HCT116 (cell line): ENCODE measurements at regions not wholly inside any gene's neighbourhood (a gene's known extent, or its start where the extent isn't known, plus 50 kb on each side); places are given as distances from the start of the nearest gene placed in this dataset.

Source experiments
- ATAC-seq: fragments of 200-7000 bp; cut with Tn5 transposase; 2 replicates; pipeline ENCODE4 v1.9.1; 2020; ENCODE audit warnings: mild to moderate bottlenecking, moderate library complexity
- BruUV-seq: library from RNA; stranded (reverse); fragments of 400-500 nt; replicated peaks from 2 replicates; lab custom pipeline; 2021; lab: Mats Ljungman, UMichigan
- CTCF ChIA-PET: fragments of 300-600 bp; sonication (Branson Sonifier 250); formaldehyde crosslinking; loops from one replicate; lab custom pipeline; 2021; ENCODE audit warnings: antibody characterized with exemption; lab: Charles Lee
- POLR2A ChIA-PET: fragments of 300-600, 350-600 bp; sonication (Branson Sonifier 250); formaldehyde crosslinking; loops from one replicate; lab custom pipeline; 2021; ENCODE audit warnings: antibody characterized with exemption; lab: Charles Lee
- RAD21 ChIA-PET, 2 experiments: fragments of 300-600 bp; sonication (Branson Sonifier 250); formaldehyde crosslinking; loops; one replicate each; lab custom pipeline; 2023; ENCODE audit warnings: low total read pairs in 2 of 2; ENCODE audit not compliant: uncharacterized antibody in 2 of 2, unreplicated experiment in 2 of 2, low non-redundant PET in 1 of 2; lab: Charles Lee
- DNase-seq: peaks from one replicate; pipeline ENCODE4 v3.0.0-alpha.2; 2010; ENCODE audit warnings: low read depth, low spot score
- H2AFZ ChIP-seq: fragments of 200-600 bp; shearing (Covaris generic), sonication (generic); 2 replicates; pipeline ENCODE4 v1.6.1; 2017; ENCODE audit warnings: low read depth, mixed run types, mixed read lengths, antibody characterized with exemption, low read length; ENCODE audit not compliant: poor library complexity, severe bottlenecking
- H3K27ac ChIP-seq: 2 replicates; pipeline ENCODE4 v1.5.1; 2012; ENCODE audit warnings: low read depth, low read length
- H3K27me3 ChIP-seq: fragments of 200-600 bp; sonication (generic); 2 replicates; pipeline ENCODE4 v1.6.1; 2016; ENCODE audit warnings: mixed run types, low read length, mixed read lengths; ENCODE audit not compliant: insufficient read depth
- H3K36me3 ChIP-seq, 2 experiments: fragments of 200-500 bp in 1 of 2; fragments of 200-600 bp in 1 of 2; sonication (Bioruptor generic) in 1 of 2; sonication (generic) in 1 of 2; 2 replicates each; pipeline versions ENCODE4 v1.5.1 to v1.6.1; 2014 to 2016; ENCODE audit warnings: low read length in 2 of 2, inconsistent platforms in 1 of 2, mixed read lengths in 1 of 2, mixed run types in 1 of 2; ENCODE audit not compliant: insufficient read depth in 2 of 2, control insufficient read depth in 1 of 2
- H3K4me1 ChIP-seq, 2 experiments: fragments of 200-600 bp in 1 of 2; sonication (generic) in 1 of 2; 2 replicates each; pipeline versions ENCODE4 v1.5.1 to v1.6.1; 2012 to 2017; ENCODE audit warnings: low read length in 2 of 2, inconsistent platforms in 1 of 2, mild to moderate bottlenecking in 1 of 2, mixed read lengths in 1 of 2, mixed run types in 1 of 2, moderate library complexity in 1 of 2; ENCODE audit not compliant: insufficient read depth in 2 of 2, control insufficient read depth in 1 of 2
- H3K4me2 ChIP-seq: fragments of 200-600 bp; sonication (generic); 2 replicates; pipeline ENCODE4 v1.6.1; 2017; ENCODE audit warnings: mixed run types, low read length, mixed read lengths
- H3K4me3 ChIP-seq, 2 experiments: fragments of 200-600 bp in 1 of 2; sonication (generic) in 1 of 2; replicated peaks in 1 of 2; 2 replicates each; pipeline ENCODE4 v1.5.1; 2011 to 2016; ENCODE audit warnings: low read length in 2 of 2, control low read depth in 1 of 2, low read depth in 1 of 2, mild to moderate bottlenecking in 1 of 2, mixed read lengths in 1 of 2, mixed run types in 1 of 2
- H3K79me2 ChIP-seq: fragments of 200-600 bp; sonication (generic); 2 replicates; pipeline ENCODE4 v1.6.1; 2017; ENCODE audit warnings: mild to moderate bottlenecking, mixed run types, low read length, moderate library complexity, mixed read lengths; ENCODE audit not compliant: insufficient read depth
- H3K9ac ChIP-seq: fragments of 200-600 bp; sonication (generic); 2 replicates; pipeline ENCODE4 v1.6.1; 2016; ENCODE audit warnings: low read length, mixed read lengths
- H3K9me2 ChIP-seq: fragments of 200-600 bp; sonication (generic), shearing (Covaris generic); 2 replicates; pipeline ENCODE4 v1.6.1; 2017; ENCODE audit warnings: mixed run types, mild to moderate bottlenecking, moderate library complexity; ENCODE audit not compliant: insufficient read depth
- H3K9me3 ChIP-seq, 2 experiments: fragments of 200-500 bp in 1 of 2; fragments of 200-600 bp in 1 of 2; sonication (Bioruptor generic) in 1 of 2; sonication (generic) in 1 of 2; 2 replicates each; pipeline ENCODE4 v1.6.1; 2014 to 2017; ENCODE audit warnings: low read length in 2 of 2, mixed read lengths in 2 of 2, inconsistent platforms in 1 of 2, low read depth in 1 of 2, mild to moderate bottlenecking in 1 of 2, mixed run types in 1 of 2, moderate library complexity in 1 of 2; ENCODE audit not compliant: control insufficient read depth in 1 of 2, insufficient read depth in 1 of 2
- H4K20me1 ChIP-seq: fragments of 200-600 bp; sonication (generic), shearing (Covaris generic); 2 replicates; pipeline ENCODE4 v1.6.1; 2017; ENCODE audit warnings: mixed run types, mild to moderate bottlenecking, moderate library complexity; ENCODE audit not compliant: insufficient read depth
- CBX3 ChIP-seq: IDR thresholded peaks from 2 replicates; pipeline ENCODE4 v1.6.1; 2012; ENCODE audit warnings: low read depth
- CEBPB ChIP-seq: IDR thresholded peaks from 2 replicates; pipeline ENCODE4 v1.6.1; 2012; ENCODE audit warnings: low read depth
- ELF1 ChIP-seq: IDR thresholded peaks from 2 replicates; pipeline ENCODE4 v1.6.1; 2012; ENCODE audit warnings: low read depth, borderline replicate concordance
- EZH2 ChIP-seq: fragments of 200-600 bp; sonication (generic); IDR thresholded peaks from 2 replicates; pipeline ENCODE4 v1.6.1; 2017; ENCODE audit warnings: antibody characterized with exemption, mixed run types
- FOSL1 ChIP-seq: IDR thresholded peaks from 2 replicates; pipeline ENCODE4 v1.6.1; 2012; ENCODE audit warnings: low read depth
- JUND ChIP-seq: IDR thresholded peaks from 2 replicates; pipeline ENCODE4 v1.6.1; 2012
- MAX ChIP-seq: IDR thresholded peaks from 2 replicates; pipeline ENCODE4 v1.6.1; 2012
- POLR2A ChIP-seq: IDR thresholded peaks from 2 replicates; pipeline ENCODE4 v1.7.0; 2011; ENCODE audit warnings: borderline replicate concordance; ENCODE audit not compliant: insufficient read depth, insufficient read length; ENCODE audit errors: extremely low read depth
- POLR2AphosphoS5 ChIP-seq: IDR thresholded peaks from 2 replicates; pipeline ENCODE4 v1.6.1; 2011; ENCODE audit warnings: mild to moderate bottlenecking, low read depth, low read length, moderate library complexity
- RAD21 ChIP-seq: IDR thresholded peaks from 2 replicates; pipeline ENCODE4 v1.6.1; 2012; ENCODE audit warnings: low read depth, mild to moderate bottlenecking
- REST ChIP-seq: IDR thresholded peaks from 2 replicates; pipeline ENCODE4 v1.6.1; 2012; ENCODE audit warnings: low read depth
- SIN3A ChIP-seq: IDR thresholded peaks from 2 replicates; pipeline ENCODE4 v1.6.1; 2012; ENCODE audit warnings: low read depth
- SP1 ChIP-seq: IDR thresholded peaks from 2 replicates; pipeline ENCODE4 v1.6.1; 2012; ENCODE audit warnings: low read depth
- SRF ChIP-seq: IDR thresholded peaks from 2 replicates; pipeline ENCODE4 v1.6.1; 2012; ENCODE audit warnings: low read depth
- TCF7L2 ChIP-seq: IDR thresholded peaks from 2 replicates; pipeline ENCODE4 v1.7.0; 2011; ENCODE audit warnings: borderline replicate concordance, inconsistent platforms; ENCODE audit not compliant: insufficient read depth, insufficient read length; ENCODE audit errors: extremely low read depth
- YY1 ChIP-seq: IDR thresholded peaks from 2 replicates; pipeline ENCODE4 v1.6.1; 2011; ENCODE audit warnings: low read length, low read depth, moderate library complexity, mild to moderate bottlenecking; ENCODE audit not compliant: insufficient replicate concordance; ENCODE audit errors: extremely low read depth
- ZFX ChIP-seq: fragments of 450-650 bp; IDR thresholded peaks from 2 replicates; pipeline ENCODE4 v1.6.1; 2017
- ZNF274 ChIP-seq: fragments of 200-500 bp; sonication (Bioruptor generic); IDR thresholded peaks from 2 replicates; pipeline ENCODE4 v1.6.1; 2014; ENCODE audit warnings: mild to moderate bottlenecking, low read depth, low read length, inconsistent platforms
- intact Hi-C: fragments of 100-400 bp; cut with micrococcal nuclease; formaldehyde crosslinking; loops from 2 replicates; pipeline ENCODE4 v1.10.0; 2022

- H3K4me1 ChIP-seq = peaks cover 0 to 5% of the 10 kb centered on the region in 2 experiments; a peak in 1 of 4 replicates
- TF ChIP-seq POLR2AphosphoS5 = no peak
- no peak for TF ChIP-seq ZNF274
- TF ChIP-seq SP1 = no peak
- no peak for TF ChIP-seq SIN3A
- TF ChIP-seq RAD21 = no peak
- no peak for TF ChIP-seq ZFX
- TF ChIP-seq EZH2 = no peak
- TF ChIP-seq FOSL1 = no peak
- no peak for TF ChIP-seq POLR2A
- no peak for TF ChIP-seq REST
- TF ChIP-seq JUND = no peak
- TF ChIP-seq ELF1 = no peak
- TF ChIP-seq YY1 = no peak
- no peak for TF ChIP-seq TCF7L2
- TF ChIP-seq CBX3 = no peak
- no peak for TF ChIP-seq MAX
- no peak for TF ChIP-seq SRF
- TF ChIP-seq CEBPB = no peak
- no peak overlapping the region for H3K27ac ChIP-seq
- CTCF ChIA-PET = interaction anchor here (2.4 kb wide), 1 partner anchor 27 kb away, joined by 6 read pairs; no protein-coding TSS in a partner anchor
- no peak overlapping the region for H2AFZ ChIP-seq
- intact Hi-C loops = no loop called here
- H3K36me3 ChIP-seq = no peaks in the 10 kb centered on the region
- DNase-seq (no peak), ATAC-seq (no peak)
- no TSS peak for BruUV-seq
- H3K4me3 ChIP-seq = no peak overlapping the region
- H3K79me2 ChIP-seq = no peaks in the 10 kb centered on the region
- no peak overlapping the region for H3K9ac ChIP-seq
- H3K9me2 ChIP-seq = no peaks in the 10 kb centered on the region
- POLR2A ChIA-PET = no interaction called here
- RAD21 ChIA-PET = no interaction called here
- no peaks in the 10 kb centered on the region for H3K27me3 ChIP-seq
- no peaks in the 10 kb centered on the region for H3K9me3 ChIP-seq
- no peaks in the 10 kb centered on the region for H4K20me1 ChIP-seq
- H3K4me2 ChIP-seq = no peak overlapping the region
Measured at GRCh38 chr20:2234598-2235191, 61.1 kb upstream of the TGM3 start.
